Thyroid gland (tissue), 4 donors: ENCODE measurements at regions not wholly inside any gene's neighbourhood (a gene's known extent, or its start where the extent isn't known, plus 50 kb on each side); places are given as distances from the start of the nearest gene placed in this dataset.

ENCODE experiments used
- DNase-seq, 2 donors: peaks; one replicate each; pipeline ENCODE4 v3.0.0-alpha.2; 2019
- H3K27ac ChIP-seq, 3 donors: fragments of 200-600 bp; sonication (generic); 1 replicate in 2 of 3; 2 replicates in 1 of 3; pipeline ENCODE4 v1.5.1; 2016 to 2019; ENCODE audit warnings: mild to moderate bottlenecking in 1 of 3, moderate library complexity in 1 of 3
- H3K27me3 ChIP-seq: fragments of 200-600 bp; sonication (generic); one replicate; pipeline ENCODE4 v1.5.1; 2019
- H3K36me3 ChIP-seq, 2 donors: fragments of 200-600 bp; sonication (generic); one replicate each; pipeline ENCODE4 v1.5.1; 2016 to 2019
- H3K4me1 ChIP-seq, 2 donors: fragments of 200-600 bp; sonication (generic); one replicate each; pipeline ENCODE4 v1.5.1; 2017 to 2019
- H3K4me3 ChIP-seq, 3 donors: fragments of 200-600 bp; sonication (generic); replicated peaks in 1 of 3; 1 replicate in 2 of 3; 2 replicates in 1 of 3; pipeline ENCODE4 v1.5.1; 2016; ENCODE audit warnings: mild to moderate bottlenecking in 1 of 3
- H3K9me3 ChIP-seq: fragments of 200-600 bp; sonication (generic); one replicate; pipeline ENCODE4 v1.5.1; 2017
- CTCF ChIP-seq, 6 experiments: fragments of 200-600 bp in 3 of 6; fragments of 450-650 bp in 3 of 6; sonication (generic) in 3 of 6; IDR thresholded peaks; one replicate each; pipeline ENCODE4 v1.5.1; 2016 to 2019; ENCODE audit warnings: antibody characterized with exemption in 6 of 6, mild to moderate bottlenecking in 2 of 6, inconsistent platforms in 1 of 6, moderate library complexity in 1 of 6
- POLR2A ChIP-seq, 2 donors: fragments of 450-650 bp; IDR thresholded peaks; one replicate each; pipeline ENCODE4 v1.6.1; 2017; ENCODE audit warnings: antibody characterized with exemption in 2 of 2, mild to moderate bottlenecking in 2 of 2, moderate library complexity in 1 of 2
- WGBS, 2 donors: methylation state at CpG; one replicate each; pipeline ENCODE4 v1.1.5; 2017; 5-methylcytosine and 5-hydroxymethylcytosine counted together
- intact Hi-C: fragments of 100-400 bp; cut with DNase I; formaldehyde crosslinking; loops from one replicate; pipeline ENCODE4 v1.15.1; 2023

GRCh38 chr2:242022550-242023290, 153.2 kb downstream of the RTP5 start:
- Histone ChIP-seq H3K27ac (no peak overlapping the region), H3K27me3 (no peaks in the 10 kb centered on the region), H3K36me3 (no peaks in the 10 kb centered on the region), H3K4me3 (no peak overlapping the region), H3K4me1 (no peaks in the 10 kb centered on the region), H3K9me3 (no peaks in the 10 kb centered on the region)
- 76 to 79% methylated on average over 12 of the region's 12 CpGs for WGBS, 2 donors
- TF ChIP-seq CTCF (IDR thresholded peaks at IDR 0.05), result no peak
- no peak for TF ChIP-seq POLR2A (IDR thresholded peaks at IDR 0.05)
- intact Hi-C loops, result no loop called here
- no peak for DNase-seq

DNA sequence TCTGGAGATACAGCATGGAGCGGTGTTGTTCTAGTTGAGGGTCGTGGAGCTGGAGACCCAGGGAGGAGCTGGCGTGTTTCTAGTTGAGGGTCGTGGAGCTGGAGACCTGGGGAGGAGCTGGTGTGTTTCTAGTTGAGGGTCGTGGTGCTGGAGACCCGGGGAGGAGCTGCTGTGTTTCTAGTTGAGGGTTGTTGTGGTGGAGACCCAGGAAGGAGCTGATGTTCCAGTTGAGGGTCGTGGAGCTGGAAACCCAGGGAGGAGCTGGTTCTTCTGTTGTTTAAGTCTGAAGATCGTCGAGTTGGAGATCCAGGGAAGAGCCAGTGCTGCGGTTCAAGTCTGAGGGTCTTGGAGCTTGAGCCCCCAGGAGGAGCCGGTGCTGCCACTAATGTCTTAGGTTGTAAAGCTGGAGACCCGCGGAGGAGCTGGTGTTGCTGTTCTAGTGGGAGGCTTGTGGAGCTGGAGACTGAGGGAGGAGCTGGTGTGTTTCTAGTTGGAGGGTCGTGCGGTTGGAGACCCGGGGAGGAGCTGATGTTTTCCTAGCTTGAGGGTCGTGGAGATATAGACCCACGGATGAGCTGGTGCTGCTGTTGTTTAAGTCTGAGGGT, 155.3 kb downstream of the RTP5 start:
- no peaks in the 10 kb centered on the region for H3K27me3 ChIP-seq
- intact Hi-C loops, result no loop called here
- no peak overlapping the region for H3K4me3 ChIP-seq
- H3K4me1 ChIP-seq, result no peaks in the 10 kb centered on the region
- H3K36me3 ChIP-seq, result no peaks in the 10 kb centered on the region
- H3K9me3 ChIP-seq, result no peaks in the 10 kb centered on the region
- WGBS, 2 donors, result 82 to 85% methylated on average over 18 of the region's 18 CpGs
- no peak for TF ChIP-seq POLR2A (IDR thresholded peaks at IDR 0.05)
- H3K27ac ChIP-seq, result no peak overlapping the region
- DNase-seq, result no peak

DNA sequence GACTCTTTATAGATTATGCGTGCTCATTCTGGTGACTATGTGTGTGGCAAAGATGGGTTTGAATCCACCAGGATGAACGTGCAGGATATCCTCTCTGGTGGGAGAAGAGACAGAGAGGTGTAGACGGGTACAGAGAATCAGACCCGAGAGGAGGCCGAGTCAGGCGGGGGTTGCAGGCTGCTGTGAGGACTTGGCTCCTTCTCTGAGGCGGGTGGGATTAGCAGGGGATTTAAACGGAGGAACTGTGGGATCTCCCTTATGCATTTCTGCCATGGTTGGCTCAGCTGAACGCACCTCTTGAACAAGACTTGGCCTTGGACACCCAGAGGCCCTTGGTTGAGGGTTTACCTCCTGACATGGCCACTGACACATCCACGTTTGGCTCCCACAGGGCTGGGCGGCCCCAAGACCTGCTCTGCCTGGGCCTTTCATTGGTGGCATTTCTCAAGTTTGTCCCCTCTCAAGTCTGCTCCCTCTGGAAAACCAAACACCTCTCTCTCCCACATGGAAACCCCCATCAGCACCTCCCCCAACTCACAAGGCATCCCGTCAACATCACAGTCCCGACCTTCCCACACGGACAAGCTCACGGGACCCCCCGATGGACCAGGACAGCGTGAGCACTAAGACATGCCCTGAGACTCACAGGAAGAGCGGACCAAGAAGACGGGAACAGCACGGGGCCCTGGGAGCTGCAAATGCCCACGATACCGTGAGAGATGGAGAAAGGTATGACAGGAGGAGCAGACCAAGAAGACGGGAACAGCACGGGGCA, 158.3 kb downstream of the RTP5 start:
- Histone ChIP-seq H3K4me3 (no peak overlapping the region), H3K4me1 (no peaks in the 10 kb centered on the region), H3K36me3 (no peaks in the 10 kb centered on the region), H3K27ac (no peak overlapping the region), H3K27me3 (no peaks in the 10 kb centered on the region), H3K9me3 (no peaks in the 10 kb centered on the region)
- intact Hi-C loops, result no loop called here
- no peak for DNase-seq
- TF ChIP-seq CTCF (IDR thresholded peaks at IDR 0.05), result no peak
- TF ChIP-seq POLR2A (IDR thresholded peaks at IDR 0.05), result no peak
- 91% methylated on average over 24 of the region's 24 CpGs for WGBS, 2 donors

DNA sequence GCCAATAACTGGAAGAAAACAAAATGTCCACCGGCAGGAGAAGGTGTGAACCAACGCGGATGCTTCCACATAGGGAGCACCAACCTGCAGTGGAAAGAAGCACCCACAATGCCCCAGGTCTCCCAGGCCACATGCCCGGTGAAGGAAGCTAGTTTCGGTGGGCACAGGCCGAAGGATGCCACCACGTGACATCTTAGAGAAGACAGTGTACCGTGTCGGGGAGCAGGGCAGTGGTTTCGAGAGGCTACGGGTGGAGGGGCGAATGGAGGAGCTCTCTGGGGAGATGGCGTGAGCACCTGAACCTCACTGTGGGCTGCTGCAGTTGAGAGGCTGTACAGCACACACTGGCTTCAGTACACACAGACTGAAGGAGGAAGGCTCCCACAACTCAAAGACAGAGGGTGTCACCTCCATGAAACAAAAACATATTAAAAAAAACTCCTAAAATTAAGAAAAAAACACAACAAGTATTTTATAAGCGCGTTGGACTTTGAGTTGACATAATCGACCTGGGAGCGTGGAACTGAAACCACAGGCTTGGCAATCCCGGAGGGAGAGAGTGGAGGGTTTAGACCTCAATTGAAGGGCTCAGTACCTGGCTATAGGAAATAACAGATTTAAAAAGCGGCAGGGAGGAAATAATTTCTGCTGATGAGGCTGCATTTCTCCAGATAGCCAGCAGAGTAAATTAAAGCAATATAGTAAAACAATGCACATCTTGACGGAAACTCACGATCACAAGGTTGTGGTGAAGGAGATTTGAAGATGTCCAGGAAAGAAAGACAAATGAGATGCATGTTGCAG, 160.1 kb downstream of the RTP5 start:
- intact Hi-C loops, result no loop called here
- WGBS, 2 donors, result 85 to 89% methylated on average over 21 of the region's 21 CpGs
- Histone ChIP-seq H3K36me3 (no peaks in the 10 kb centered on the region), H3K9me3 (no peaks in the 10 kb centered on the region), H3K4me1 (no peaks in the 10 kb centered on the region), H3K4me3 (no peak overlapping the region), H3K27ac (no peak overlapping the region), H3K27me3 (no peaks in the 10 kb centered on the region)
- DNase-seq, result no peak
- no peak for TF ChIP-seq CTCF (IDR thresholded peaks at IDR 0.05)
- TF ChIP-seq POLR2A (IDR thresholded peaks at IDR 0.05), result no peak

DNA sequence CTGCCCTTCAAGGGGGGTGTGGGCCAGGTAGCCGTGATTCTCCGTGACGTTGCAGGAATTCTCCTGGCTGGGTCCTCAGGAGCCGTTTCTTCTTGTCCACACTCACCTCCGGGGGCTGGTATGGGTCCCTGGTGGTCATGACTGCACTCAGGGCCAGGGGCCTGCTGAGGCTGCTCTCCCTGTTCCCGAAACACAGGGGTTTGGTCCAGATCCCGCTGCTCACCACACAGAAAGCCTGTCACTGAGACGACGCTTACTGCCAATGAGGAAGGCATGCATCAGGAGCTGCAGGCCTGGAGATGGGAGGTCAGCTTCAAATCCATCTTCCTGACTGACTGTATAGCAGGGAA, 160.7 kb downstream of the RTP5 start:
- no peak for TF ChIP-seq POLR2A (IDR thresholded peaks at IDR 0.05)
- TF ChIP-seq CTCF (IDR thresholded peaks at IDR 0.05), result no peak
- no peaks in the 10 kb centered on the region for H3K9me3 ChIP-seq
- intact Hi-C loops, result no loop called here
- H3K4me1 ChIP-seq, result no peaks in the 10 kb centered on the region
- no peak overlapping the region for H3K4me3 ChIP-seq
- H3K27ac ChIP-seq, result no peak overlapping the region
- 87 to 90% methylated on average over 9 of the region's 9 CpGs for WGBS, 2 donors
- no peaks in the 10 kb centered on the region for H3K27me3 ChIP-seq
- no peaks in the 10 kb centered on the region for H3K36me3 ChIP-seq
- DNase-seq, result no peak
